IMR-90 (cell line): ENCODE measurements at regions not wholly inside any gene's neighbourhood (a gene's known extent, or its start where the extent isn't known, plus 50 kb on each side); places are given as distances from the start of the nearest gene placed in this dataset.

ENCODE experiments used
- ATAC-seq: fragments of 200-7000 bp; cut with Tn5 transposase; 2 replicates; pipeline ENCODE4 v1.9.1; 2020; ENCODE audit warnings: low read depth, mild to moderate bottlenecking, moderate library complexity
- BruUV-seq: library from RNA; stranded (reverse); fragments of 400-500 nt; replicated peaks from 2 replicates; lab custom pipeline; 2021; lab: Mats Ljungman, UMichigan
- CTCF ChIA-PET: fragments of 300-600 bp; formaldehyde crosslinking; extraction: SDS; loops from one replicate; lab custom pipeline; 2021; ENCODE audit warnings: antibody characterized with exemption; lab: Yijun Ruan, JAX
- POLR2A ChIA-PET: fragments of 300-600 bp; sonication (Branson Sonifier 250); formaldehyde crosslinking; loops from one replicate; lab custom pipeline; 2022; ENCODE audit warnings: antibody characterized with exemption; ENCODE audit not compliant: unreplicated experiment; lab: Charles Lee
- DNase-seq: peaks from one replicate; pipeline ENCODE4 v3.0.0; 2013
- H2AFZ ChIP-seq: replicated peaks from 2 replicates; pipeline ENCODE3; 2013; ENCODE audit warnings: low read length, mild to moderate bottlenecking; ENCODE audit not compliant: poor library complexity
- H2AK5ac ChIP-seq: 2 replicates; pipeline ENCODE4 v1.6.1; 2013; ENCODE audit warnings: low read depth, low read length, inconsistent platforms
- H2AK9ac ChIP-seq: replicated peaks from 2 replicates; pipeline ENCODE3; 2013; ENCODE audit warnings: mild to moderate bottlenecking, low read depth, low read length, moderate library complexity; ENCODE audit not compliant: poor library complexity
- H2BK120ac ChIP-seq: 2 replicates; pipeline ENCODE4 v1.6.1; 2013; ENCODE audit warnings: low read depth, low read length, inconsistent platforms
- H2BK15ac ChIP-seq: 3 replicates; pipeline ENCODE4 v1.6.1; 2013; ENCODE audit warnings: low read depth, low read length, inconsistent platforms
- H2BK20ac ChIP-seq: 2 replicates; pipeline ENCODE4 v1.6.1; 2013; ENCODE audit warnings: low read depth, mild to moderate bottlenecking, inconsistent platforms, low read length, moderate library complexity
- H2BK5ac ChIP-seq: 2 replicates; pipeline ENCODE4 v1.6.1; 2013; ENCODE audit warnings: mild to moderate bottlenecking, low read depth, low read length, inconsistent platforms; ENCODE audit not compliant: poor library complexity, severe bottlenecking
- H3K14ac ChIP-seq: replicated peaks from 2 replicates; pipeline ENCODE4 v1.6.1; 2013; ENCODE audit warnings: low read depth, low read length, inconsistent platforms
- H3K18ac ChIP-seq: 2 replicates; pipeline ENCODE4 v1.6.1; 2013; ENCODE audit warnings: low read depth, low read length, control low read depth
- H3K23ac ChIP-seq: 2 replicates; pipeline ENCODE4 v1.6.1; 2013; ENCODE audit warnings: low read depth, low read length, inconsistent platforms
- H3K27ac ChIP-seq: 2 replicates; pipeline ENCODE4 v1.5.1; 2013; ENCODE audit warnings: mild to moderate bottlenecking, control low read depth, low read length; ENCODE audit not compliant: insufficient read depth
- H3K27me3 ChIP-seq: 2 replicates; pipeline ENCODE4 v1.6.1; 2013; ENCODE audit warnings: low read length; ENCODE audit not compliant: control insufficient read depth, insufficient read depth
- H3K36me3 ChIP-seq: 2 replicates; pipeline ENCODE4 v1.6.1; 2013; ENCODE audit warnings: low read length, mixed read lengths; ENCODE audit not compliant: control insufficient read depth, insufficient read depth
- H3K4ac ChIP-seq: 2 replicates; pipeline ENCODE4 v1.6.1; 2013; ENCODE audit warnings: low read depth, low read length, inconsistent platforms
- H3K4me1 ChIP-seq: 2 replicates; pipeline ENCODE4 v1.6.1; 2013; ENCODE audit warnings: low read length, mixed read lengths; ENCODE audit not compliant: control insufficient read depth, insufficient read depth
- H3K4me2 ChIP-seq: 2 replicates; pipeline ENCODE4 v1.6.1; 2013; ENCODE audit warnings: low read depth, mild to moderate bottlenecking, control low read depth, low read length, moderate library complexity
- H3K4me3 ChIP-seq: 2 replicates; pipeline ENCODE4 v1.5.1; 2013; ENCODE audit warnings: low read depth, mild to moderate bottlenecking, control low read depth, low read length, moderate library complexity; ENCODE audit not compliant: insufficient read depth
- H3K56ac ChIP-seq: 2 replicates; pipeline ENCODE4 v1.6.1; 2013; ENCODE audit warnings: low read length, inconsistent platforms; ENCODE audit not compliant: insufficient read depth; ENCODE audit errors: extremely low read depth
- H3K79me1 ChIP-seq, 2 experiments: 2 replicates each; pipeline ENCODE4 v1.6.1; 2013; ENCODE audit warnings: low read length in 2 of 2, inconsistent platforms in 1 of 2, low read depth in 1 of 2
- H3K9ac ChIP-seq: 2 replicates; pipeline ENCODE4 v1.6.1; 2013; ENCODE audit warnings: low read depth, low read length, control low read depth
- H3K9me1 ChIP-seq: 2 replicates; pipeline ENCODE4 v1.6.1; 2013; ENCODE audit warnings: low read length, inconsistent platforms; ENCODE audit not compliant: insufficient read depth
- H3K9me3 ChIP-seq: 2 replicates; pipeline ENCODE4 v1.6.1; 2013; ENCODE audit warnings: low read length; ENCODE audit not compliant: control insufficient read depth, insufficient read depth
- H4K20me1 ChIP-seq: 2 replicates; pipeline ENCODE4 v1.6.1; 2013; ENCODE audit warnings: low read length, inconsistent platforms; ENCODE audit not compliant: insufficient read depth
- H4K5ac ChIP-seq: 2 replicates; pipeline ENCODE4 v1.6.1; 2013; ENCODE audit warnings: mild to moderate bottlenecking, low read depth, low read length, control low read depth
- H4K8ac ChIP-seq, 2 experiments: 2 replicates each; pipeline ENCODE4 v1.6.1; 2013; ENCODE audit warnings: low read depth in 2 of 2, low read length in 2 of 2, control low read depth in 1 of 2, inconsistent platforms in 1 of 2
- H4K91ac ChIP-seq: 2 replicates; pipeline ENCODE4 v1.6.1; 2013; ENCODE audit warnings: low read depth, low read length, inconsistent platforms; ENCODE audit not compliant: insufficient read depth
- BHLHE40 ChIP-seq: fragments of 150-350 bp; IDR thresholded peaks from 2 replicates; pipeline ENCODE4 v1.6.1; 2016; ENCODE audit warnings: mild to moderate bottlenecking, low read depth, low read length
- CEBPB ChIP-seq: IDR thresholded peaks from 2 replicates; pipeline ENCODE4 v1.6.1; 2012; ENCODE audit warnings: low read depth, low read length, improper control_type of control experiment
- CHD1 ChIP-seq: IDR thresholded peaks from 2 replicates; pipeline ENCODE4 v1.6.1; 2012; ENCODE audit warnings: low read depth, low read length, improper control_type of control experiment
- CTCF ChIP-seq: conservative IDR thresholded peaks from 2 replicates; pipeline ENCODE4 v1.5.1; 2012; ENCODE audit warnings: mild to moderate bottlenecking, low read depth, low read length, improper control_type of control experiment
- FOS ChIP-seq: fragments of 150-350 bp; IDR thresholded peaks from 2 replicates; pipeline ENCODE4 v1.6.1; 2016; ENCODE audit warnings: low read depth, low read length
- MAFK ChIP-seq: IDR thresholded peaks from 2 replicates; pipeline ENCODE4 v1.6.1; 2012; ENCODE audit warnings: low read depth, low read length, improper control_type of control experiment
- MAZ ChIP-seq: IDR thresholded peaks from 2 replicates; pipeline ENCODE4 v1.6.1; 2012; ENCODE audit warnings: low read depth, mild to moderate bottlenecking, low read length, improper control_type of control experiment, moderate library complexity, borderline replicate concordance
- NFE2L2 ChIP-seq: fragments of 150-350 bp; IDR thresholded peaks from 2 replicates; pipeline ENCODE4 v1.6.1; 2016; ENCODE audit warnings: low read depth, mild to moderate bottlenecking, low read length
- RAD21 ChIP-seq: IDR thresholded peaks from 2 replicates; pipeline ENCODE4 v1.6.1; 2012; ENCODE audit warnings: low read length, improper control_type of control experiment
- RCOR1 ChIP-seq: IDR thresholded peaks from 2 replicates; pipeline ENCODE4 v1.6.1; 2012; ENCODE audit warnings: mild to moderate bottlenecking, low read length, improper control_type of control experiment; ENCODE audit not compliant: insufficient replicate concordance
- SMC3 ChIP-seq: fragments of 150-350 bp; IDR thresholded peaks from 2 replicates; pipeline ENCODE4 v1.6.1; 2016; ENCODE audit warnings: low read depth, mild to moderate bottlenecking, antibody characterized with exemption, low read length, moderate library complexity
- whole genome bisulfite sequencing, 2 experiments: methylation state at CpG; one replicate each; pipeline versions ENCODE4 v1.1.5 to v1.1.7; 2013; ENCODE audit warnings: missing lambda C conversion rate in 2 of 2; ENCODE audit not compliant: insufficient read length in 1 of 2; ENCODE audit errors: extremely low coverage in 2 of 2; 5-methylcytosine and 5-hydroxymethylcytosine counted together
- dilution Hi-C: fragments of 300-500 bp; cut with HindIII; formaldehyde crosslinking; loops from one replicate; pipeline ENCODE4 v1.14.3; 2018; ENCODE audit warnings: low sequenced_read_pairs; ENCODE audit not compliant: unreplicated experiment
- in situ Hi-C: fragments of 300-500 bp; cut with MboI; formaldehyde crosslinking; loops from 3 replicates; pipeline ENCODE4 v1.14.3; 2019; ENCODE audit warnings: low sequenced_read_pairs, inconsistent platforms, mixed read lengths
- intact Hi-C: fragments of 100-400 bp; cut with micrococcal nuclease; formaldehyde crosslinking; loops from 2 replicates; pipeline ENCODE4 v1.10.0; 2022
- TF ChIP-seq, protein P1 (sequence below): fragments of 150-350 bp; IDR thresholded peaks from 2 replicates; pipeline ENCODE4 v1.6.1; 2016; ENCODE audit warnings: low read depth, mild to moderate bottlenecking, low read length, moderate library complexity, borderline replicate concordance
- TF ChIP-seq, protein P2 (sequence below): fragments of 150-350 bp; IDR thresholded peaks from 2 replicates; pipeline ENCODE4 v1.6.1; 2017; ENCODE audit warnings: mild to moderate bottlenecking, antibody characterized with exemption, low read length, low read depth

GRCh38 chr1:59074598-59074997 lies 222.3 kb upstream of the FGGY start:
- Histone ChIP-seq H3K56ac (no peak overlapping the region), H2BK5ac (no peak overlapping the region), H3K9me1 (no peaks in the 10 kb centered on the region; the same call in 1 of the 2 replicates), H4K20me1 (no peaks in the 10 kb centered on the region), H3K23ac (no peak overlapping the region), H3K36me3 (no peaks in the 10 kb centered on the region), H2AK9ac (no peak overlapping the region), H2BK20ac (no peak overlapping the region), H3K4me2 (no peak overlapping the region), H3K18ac (no peak overlapping the region), H3K27me3 (no peaks in the 10 kb centered on the region), H2BK15ac (no peak overlapping the region), H4K5ac (no peak overlapping the region), H3K27ac (no peak overlapping the region), H3K4me1 (peaks cover 4% of the 10 kb centered on the region), H2AFZ (no peak overlapping the region), H3K14ac (no peak overlapping the region), H2BK120ac (no peak overlapping the region), H3K4ac (no peak overlapping the region), H3K4me3 (no peak overlapping the region), H2AK5ac (no peak overlapping the region), H4K8ac (no peak overlapping the region), H3K79me1 (no peaks in the 10 kb centered on the region), H3K9ac (no peak overlapping the region), H3K9me3 (no peaks in the 10 kb centered on the region), H4K91ac (no peak overlapping the region)
- WGBS, 2 experiments = no CpG with 5 or more reads among the region's 3 CpGs
- ATAC-seq = no peak
- intact Hi-C loops = loop anchor here (10.0 kb wide), 2 partner anchors 220 to 680 kb away; partner anchors contain the start of gene FGGY
- dilution Hi-C loops = no loop called here
- TF ChIP-seq, protein P1, sequence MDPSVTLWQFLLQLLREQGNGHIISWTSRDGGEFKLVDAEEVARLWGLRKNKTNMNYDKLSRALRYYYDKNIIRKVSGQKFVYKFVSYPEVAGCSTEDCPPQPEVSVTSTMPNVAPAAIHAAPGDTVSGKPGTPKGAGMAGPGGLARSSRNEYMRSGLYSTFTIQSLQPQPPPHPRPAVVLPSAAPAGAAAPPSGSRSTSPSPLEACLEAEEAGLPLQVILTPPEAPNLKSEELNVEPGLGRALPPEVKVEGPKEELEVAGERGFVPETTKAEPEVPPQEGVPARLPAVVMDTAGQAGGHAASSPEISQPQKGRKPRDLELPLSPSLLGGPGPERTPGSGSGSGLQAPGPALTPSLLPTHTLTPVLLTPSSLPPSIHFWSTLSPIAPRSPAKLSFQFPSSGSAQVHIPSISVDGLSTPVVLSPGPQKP = no peak
- TF ChIP-seq SMC3 (no peak), BHLHE40 (no peak), MAZ (no peak), FOS (no peak), NFE2L2 (no peak), CTCF (no peak), RAD21 (no peak), RCOR1 (no peak), CEBPB (no peak), MAFK (no peak), CHD1 (no peak)
- TF ChIP-seq, protein P2, sequence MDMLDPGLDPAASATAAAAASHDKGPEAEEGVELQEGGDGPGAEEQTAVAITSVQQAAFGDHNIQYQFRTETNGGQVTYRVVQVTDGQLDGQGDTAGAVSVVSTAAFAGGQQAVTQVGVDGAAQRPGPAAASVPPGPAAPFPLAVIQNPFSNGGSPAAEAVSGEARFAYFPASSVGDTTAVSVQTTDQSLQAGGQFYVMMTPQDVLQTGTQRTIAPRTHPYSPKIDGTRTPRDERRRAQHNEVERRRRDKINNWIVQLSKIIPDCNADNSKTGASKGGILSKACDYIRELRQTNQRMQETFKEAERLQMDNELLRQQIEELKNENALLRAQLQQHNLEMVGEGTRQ = no peak
- no peak for DNase-seq
- ChIA-PET POLR2A (no interaction called here), CTCF (no interaction called here)
- in situ Hi-C loops = no loop called here
- BruUV-seq = no TSS peak
